Erythroblast (primary cell): ENCODE measurements at regions not wholly inside any gene's neighbourhood (a gene's known extent, or its start where the extent isn't known, plus 50 kb on each side); places are given as distances from the start of the nearest gene placed in this dataset.

Experiments used
- GATA1 ChIP-seq: IDR thresholded peaks from 2 replicates; pipeline ENCODE4 v1.6.1; 2011; ENCODE audit warnings: low read depth, mild to moderate bottlenecking, control low read depth, low read length, moderate library complexity
- POLR2A ChIP-seq: IDR thresholded peaks from 2 replicates; pipeline ENCODE4 v1.6.1; 2011; ENCODE audit warnings: mild to moderate bottlenecking, low read length

DNA sequence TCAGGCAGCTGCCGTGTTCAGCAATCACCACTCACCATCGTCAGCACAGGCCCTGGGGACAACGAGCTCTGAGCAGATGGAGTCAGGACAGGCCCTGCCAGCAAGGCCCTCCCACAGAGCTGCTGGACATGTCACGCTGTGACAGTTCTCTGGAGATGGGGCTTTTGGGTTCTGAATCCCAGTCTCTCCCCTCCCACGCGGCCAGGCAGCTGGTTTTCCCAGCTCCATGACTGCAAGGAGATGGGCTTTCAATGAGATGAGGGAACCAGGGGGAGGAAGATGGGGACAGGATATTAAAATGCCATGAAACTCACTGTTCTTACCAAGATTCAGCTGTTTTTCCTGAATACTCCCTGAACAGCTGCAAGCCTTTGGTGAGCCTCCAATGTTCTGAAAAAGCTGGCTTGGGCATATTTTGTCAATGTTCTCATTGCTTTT is 305.9 kb downstream of the BRD1 start:
- no peak for TF ChIP-seq POLR2A
- TF ChIP-seq GATA1: no peak
